HCT116 (cell line): ENCODE measurements at regions not wholly inside any gene's neighbourhood (a gene's known extent, or its start where the extent isn't known, plus 50 kb on each side); places are given as distances from the start of the nearest gene placed in this dataset.

ENCODE experiments used
- ATAC-seq: fragments of 200-7000 bp; cut with Tn5 transposase; 2 replicates; pipeline ENCODE4 v1.9.1; 2020; ENCODE audit warnings: mild to moderate bottlenecking, moderate library complexity
- BruUV-seq: library from RNA; stranded (reverse); fragments of 400-500 nt; replicated peaks from 2 replicates; lab custom pipeline; 2021; lab: Mats Ljungman, UMichigan
- CTCF ChIA-PET: fragments of 300-600 bp; sonication (Branson Sonifier 250); formaldehyde crosslinking; loops from one replicate; lab custom pipeline; 2021; ENCODE audit warnings: antibody characterized with exemption; lab: Charles Lee
- POLR2A ChIA-PET: fragments of 300-600, 350-600 bp; sonication (Branson Sonifier 250); formaldehyde crosslinking; loops from one replicate; lab custom pipeline; 2021; ENCODE audit warnings: antibody characterized with exemption; lab: Charles Lee
- RAD21 ChIA-PET, 2 experiments: fragments of 300-600 bp; sonication (Branson Sonifier 250); formaldehyde crosslinking; loops; one replicate each; lab custom pipeline; 2023; ENCODE audit warnings: low total read pairs in 2 of 2; ENCODE audit not compliant: uncharacterized antibody in 2 of 2, unreplicated experiment in 2 of 2, low non-redundant PET in 1 of 2; lab: Charles Lee
- DNase-seq: peaks from one replicate; pipeline ENCODE4 v3.0.0-alpha.2; 2010; ENCODE audit warnings: low read depth, low spot score
- H2AFZ ChIP-seq: fragments of 200-600 bp; shearing (Covaris generic), sonication (generic); 2 replicates; pipeline ENCODE4 v1.6.1; 2017; ENCODE audit warnings: low read depth, mixed run types, mixed read lengths, antibody characterized with exemption, low read length; ENCODE audit not compliant: poor library complexity, severe bottlenecking
- H3K27ac ChIP-seq: 2 replicates; pipeline ENCODE4 v1.5.1; 2012; ENCODE audit warnings: low read depth, low read length
- H3K27me3 ChIP-seq: fragments of 200-600 bp; sonication (generic); 2 replicates; pipeline ENCODE4 v1.6.1; 2016; ENCODE audit warnings: mixed run types, low read length, mixed read lengths; ENCODE audit not compliant: insufficient read depth
- H3K36me3 ChIP-seq, 2 experiments: fragments of 200-500 bp in 1 of 2; fragments of 200-600 bp in 1 of 2; sonication (Bioruptor generic) in 1 of 2; sonication (generic) in 1 of 2; 2 replicates each; pipeline versions ENCODE4 v1.5.1 to v1.6.1; 2014 to 2016; ENCODE audit warnings: low read length in 2 of 2, inconsistent platforms in 1 of 2, mixed read lengths in 1 of 2, mixed run types in 1 of 2; ENCODE audit not compliant: insufficient read depth in 2 of 2, control insufficient read depth in 1 of 2
- H3K4me1 ChIP-seq, 2 experiments: fragments of 200-600 bp in 1 of 2; sonication (generic) in 1 of 2; 2 replicates each; pipeline versions ENCODE4 v1.5.1 to v1.6.1; 2012 to 2017; ENCODE audit warnings: low read length in 2 of 2, inconsistent platforms in 1 of 2, mild to moderate bottlenecking in 1 of 2, mixed read lengths in 1 of 2, mixed run types in 1 of 2, moderate library complexity in 1 of 2; ENCODE audit not compliant: insufficient read depth in 2 of 2, control insufficient read depth in 1 of 2
- H3K4me2 ChIP-seq: fragments of 200-600 bp; sonication (generic); 2 replicates; pipeline ENCODE4 v1.6.1; 2017; ENCODE audit warnings: mixed run types, low read length, mixed read lengths
- H3K4me3 ChIP-seq, 2 experiments: fragments of 200-600 bp in 1 of 2; sonication (generic) in 1 of 2; replicated peaks in 1 of 2; 2 replicates each; pipeline ENCODE4 v1.5.1; 2011 to 2016; ENCODE audit warnings: low read length in 2 of 2, control low read depth in 1 of 2, low read depth in 1 of 2, mild to moderate bottlenecking in 1 of 2, mixed read lengths in 1 of 2, mixed run types in 1 of 2
- H3K79me2 ChIP-seq: fragments of 200-600 bp; sonication (generic); 2 replicates; pipeline ENCODE4 v1.6.1; 2017; ENCODE audit warnings: mild to moderate bottlenecking, mixed run types, low read length, moderate library complexity, mixed read lengths; ENCODE audit not compliant: insufficient read depth
- H3K9ac ChIP-seq: fragments of 200-600 bp; sonication (generic); 2 replicates; pipeline ENCODE4 v1.6.1; 2016; ENCODE audit warnings: low read length, mixed read lengths
- H3K9me2 ChIP-seq: fragments of 200-600 bp; sonication (generic), shearing (Covaris generic); 2 replicates; pipeline ENCODE4 v1.6.1; 2017; ENCODE audit warnings: mixed run types, mild to moderate bottlenecking, moderate library complexity; ENCODE audit not compliant: insufficient read depth
- H3K9me3 ChIP-seq, 2 experiments: fragments of 200-500 bp in 1 of 2; fragments of 200-600 bp in 1 of 2; sonication (Bioruptor generic) in 1 of 2; sonication (generic) in 1 of 2; 2 replicates each; pipeline ENCODE4 v1.6.1; 2014 to 2017; ENCODE audit warnings: low read length in 2 of 2, mixed read lengths in 2 of 2, inconsistent platforms in 1 of 2, low read depth in 1 of 2, mild to moderate bottlenecking in 1 of 2, mixed run types in 1 of 2, moderate library complexity in 1 of 2; ENCODE audit not compliant: control insufficient read depth in 1 of 2, insufficient read depth in 1 of 2
- H4K20me1 ChIP-seq: fragments of 200-600 bp; sonication (generic), shearing (Covaris generic); 2 replicates; pipeline ENCODE4 v1.6.1; 2017; ENCODE audit warnings: mixed run types, mild to moderate bottlenecking, moderate library complexity; ENCODE audit not compliant: insufficient read depth
- CBX3 ChIP-seq: IDR thresholded peaks from 2 replicates; pipeline ENCODE4 v1.6.1; 2012; ENCODE audit warnings: low read depth
- CEBPB ChIP-seq: IDR thresholded peaks from 2 replicates; pipeline ENCODE4 v1.6.1; 2012; ENCODE audit warnings: low read depth
- EZH2 ChIP-seq: fragments of 200-600 bp; sonication (generic); IDR thresholded peaks from 2 replicates; pipeline ENCODE4 v1.6.1; 2017; ENCODE audit warnings: antibody characterized with exemption, mixed run types
- EZH2phosphoT487 ChIP-seq: fragments of 200-600 bp; IDR thresholded peaks from 2 replicates; pipeline ENCODE4 v1.6.1; 2018; ENCODE audit warnings: antibody characterized with exemption, borderline replicate concordance
- FOSL1 ChIP-seq: IDR thresholded peaks from 2 replicates; pipeline ENCODE4 v1.6.1; 2012; ENCODE audit warnings: low read depth
- POLR2A ChIP-seq: IDR thresholded peaks from 2 replicates; pipeline ENCODE4 v1.7.0; 2011; ENCODE audit warnings: borderline replicate concordance; ENCODE audit not compliant: insufficient read depth, insufficient read length; ENCODE audit errors: extremely low read depth
- POLR2AphosphoS5 ChIP-seq: IDR thresholded peaks from 2 replicates; pipeline ENCODE4 v1.6.1; 2011; ENCODE audit warnings: mild to moderate bottlenecking, low read depth, low read length, moderate library complexity
- RAD21 ChIP-seq: IDR thresholded peaks from 2 replicates; pipeline ENCODE4 v1.6.1; 2012; ENCODE audit warnings: low read depth, mild to moderate bottlenecking
- SIN3A ChIP-seq: IDR thresholded peaks from 2 replicates; pipeline ENCODE4 v1.6.1; 2012; ENCODE audit warnings: low read depth
- SP1 ChIP-seq: IDR thresholded peaks from 2 replicates; pipeline ENCODE4 v1.6.1; 2012; ENCODE audit warnings: low read depth
- SRF ChIP-seq: IDR thresholded peaks from 2 replicates; pipeline ENCODE4 v1.6.1; 2012; ENCODE audit warnings: low read depth
- TCF7L2 ChIP-seq: IDR thresholded peaks from 2 replicates; pipeline ENCODE4 v1.7.0; 2011; ENCODE audit warnings: borderline replicate concordance, inconsistent platforms; ENCODE audit not compliant: insufficient read depth, insufficient read length; ENCODE audit errors: extremely low read depth
- ZFX ChIP-seq: fragments of 450-650 bp; IDR thresholded peaks from 2 replicates; pipeline ENCODE4 v1.6.1; 2017
- ZNF274 ChIP-seq: fragments of 200-500 bp; sonication (Bioruptor generic); IDR thresholded peaks from 2 replicates; pipeline ENCODE4 v1.6.1; 2014; ENCODE audit warnings: mild to moderate bottlenecking, low read depth, low read length, inconsistent platforms
- intact Hi-C: fragments of 100-400 bp; cut with micrococcal nuclease; formaldehyde crosslinking; loops from 2 replicates; pipeline ENCODE4 v1.10.0; 2022
- TF ChIP-seq, protein P1 (sequence below), 3 experiments: fragments of 200-600 bp in 1 of 3; sonication (generic) in 1 of 3; IDR thresholded peaks in 2 of 3; conservative IDR thresholded peaks in 1 of 3; 2 replicates each; pipeline ENCODE4 v1.5.1; 2012 to 2017; ENCODE audit warnings: low read depth in 2 of 3, low read length in 2 of 3, antibody characterized with exemption in 1 of 3, borderline replicate concordance in 1 of 3, control low read depth in 1 of 3, mild to moderate bottlenecking in 1 of 3, mixed read lengths in 1 of 3, mixed run types in 1 of 3, moderate library complexity in 1 of 3; ENCODE audit not compliant: insufficient read depth in 1 of 3

DNA sequence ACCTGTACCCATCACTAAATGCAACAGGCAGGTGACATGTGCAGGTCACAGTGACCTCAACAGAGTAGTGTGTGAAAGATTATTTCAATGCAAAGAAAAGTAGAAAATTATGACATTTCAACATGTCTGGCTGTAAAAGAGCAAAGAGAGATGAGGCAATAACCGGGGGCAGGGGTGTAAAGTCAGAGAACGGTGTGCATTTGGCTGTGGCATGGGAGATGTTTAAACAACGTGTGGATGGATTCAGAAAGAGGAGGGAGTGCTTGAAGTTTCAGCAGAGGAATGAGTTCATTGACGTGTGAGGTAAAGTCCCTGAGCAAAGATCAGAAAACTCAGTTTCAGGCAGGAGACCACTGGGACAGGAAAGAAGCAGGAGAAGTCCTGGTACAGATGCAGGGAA is 229.7 kb downstream of the BUD13 start:
- ChIA-PET POLR2A (no interaction called here), CTCF (no interaction called here), RAD21 (no interaction called here)

More for the DNA sequence above, 229.7 kb downstream of the BUD13 start:
- Histone ChIP-seq H3K36me3 (no peaks in the 10 kb centered on the region), H3K79me2 (no peaks in the 10 kb centered on the region), H3K9me3 (no peaks in the 10 kb centered on the region), H3K27ac (no peak overlapping the region), H3K9me2 (no peaks in the 10 kb centered on the region), H3K4me2 (no peak overlapping the region), H3K4me1 (no peaks in the 10 kb centered on the region), H3K27me3 (peaks cover 79% of the 10 kb centered on the region), H2AFZ (no peak overlapping the region), H4K20me1 (no peaks in the 10 kb centered on the region), H3K9ac (no peak overlapping the region), H3K4me3 (no peak overlapping the region)
- no peak for TF ChIP-seq ZFX
- TF ChIP-seq EZH2, result no peak
- no peak for TF ChIP-seq POLR2AphosphoS5
- TF ChIP-seq CBX3, result no peak
- TF ChIP-seq, protein P1, sequence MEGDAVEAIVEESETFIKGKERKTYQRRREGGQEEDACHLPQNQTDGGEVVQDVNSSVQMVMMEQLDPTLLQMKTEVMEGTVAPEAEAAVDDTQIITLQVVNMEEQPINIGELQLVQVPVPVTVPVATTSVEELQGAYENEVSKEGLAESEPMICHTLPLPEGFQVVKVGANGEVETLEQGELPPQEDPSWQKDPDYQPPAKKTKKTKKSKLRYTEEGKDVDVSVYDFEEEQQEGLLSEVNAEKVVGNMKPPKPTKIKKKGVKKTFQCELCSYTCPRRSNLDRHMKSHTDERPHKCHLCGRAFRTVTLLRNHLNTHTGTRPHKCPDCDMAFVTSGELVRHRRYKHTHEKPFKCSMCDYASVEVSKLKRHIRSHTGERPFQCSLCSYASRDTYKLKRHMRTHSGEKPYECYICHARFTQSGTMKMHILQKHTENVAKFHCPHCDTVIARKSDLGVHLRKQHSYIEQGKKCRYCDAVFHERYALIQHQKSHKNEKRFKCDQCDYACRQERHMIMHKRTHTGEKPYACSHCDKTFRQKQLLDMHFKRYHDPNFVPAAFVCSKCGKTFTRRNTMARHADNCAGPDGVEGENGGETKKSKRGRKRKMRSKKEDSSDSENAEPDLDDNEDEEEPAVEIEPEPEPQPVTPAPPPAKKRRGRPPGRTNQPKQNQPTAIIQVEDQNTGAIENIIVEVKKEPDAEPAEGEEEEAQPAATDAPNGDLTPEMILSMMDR (IDR thresholded peaks at IDR 0.05 in 2 of 3, conservative IDR thresholded peaks at IDR 0.05 in 1 of 3; ENCODE audit: borderline replicate concordance in 1 of 3, insufficient read depth in 1 of 3, low read depth in 2 of 3, low read length in 2 of 3), result no peak
- TF ChIP-seq TCF7L2, result no peak
- no peak for TF ChIP-seq ZNF274
- no peak for TF ChIP-seq SRF
- no peak for TF ChIP-seq SP1
- no peak for TF ChIP-seq CEBPB
- TF ChIP-seq EZH2phosphoT487, result no peak
- no peak for TF ChIP-seq FOSL1
- no peak for TF ChIP-seq RAD21
- no peak for TF ChIP-seq POLR2A
- TF ChIP-seq SIN3A, result no peak
- no TSS peak for BruUV-seq
- DNase-seq (no peak), ATAC-seq (no peak)
- intact Hi-C loops, result no loop called here
